ENCODE measurements at regions not wholly inside any gene's neighbourhood (a gene's known extent, or its start where the extent isn't known, plus 50 kb on each side); places are given as distances from the start of the nearest gene placed in this dataset.
"Not testable (repeated sequence)": the region's sequence is repeated elsewhere in the genome, so short reads cannot be mapped to it uniquely, and the experiment has no call there.

GRCh38 chr3:75248974-75249373, 415.2 kb upstream of the FRG2C start:
- TF ChIP-seq, protein P1, sequence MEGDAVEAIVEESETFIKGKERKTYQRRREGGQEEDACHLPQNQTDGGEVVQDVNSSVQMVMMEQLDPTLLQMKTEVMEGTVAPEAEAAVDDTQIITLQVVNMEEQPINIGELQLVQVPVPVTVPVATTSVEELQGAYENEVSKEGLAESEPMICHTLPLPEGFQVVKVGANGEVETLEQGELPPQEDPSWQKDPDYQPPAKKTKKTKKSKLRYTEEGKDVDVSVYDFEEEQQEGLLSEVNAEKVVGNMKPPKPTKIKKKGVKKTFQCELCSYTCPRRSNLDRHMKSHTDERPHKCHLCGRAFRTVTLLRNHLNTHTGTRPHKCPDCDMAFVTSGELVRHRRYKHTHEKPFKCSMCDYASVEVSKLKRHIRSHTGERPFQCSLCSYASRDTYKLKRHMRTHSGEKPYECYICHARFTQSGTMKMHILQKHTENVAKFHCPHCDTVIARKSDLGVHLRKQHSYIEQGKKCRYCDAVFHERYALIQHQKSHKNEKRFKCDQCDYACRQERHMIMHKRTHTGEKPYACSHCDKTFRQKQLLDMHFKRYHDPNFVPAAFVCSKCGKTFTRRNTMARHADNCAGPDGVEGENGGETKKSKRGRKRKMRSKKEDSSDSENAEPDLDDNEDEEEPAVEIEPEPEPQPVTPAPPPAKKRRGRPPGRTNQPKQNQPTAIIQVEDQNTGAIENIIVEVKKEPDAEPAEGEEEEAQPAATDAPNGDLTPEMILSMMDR (IDR thresholded peaks at IDR 0.05; ENCODE audit: borderline replicate concordance, control extremely low read depth, extremely low read depth, insufficient read depth, missing control alignments): no peak
- DNase-seq (ENCODE audit: low spot score): no peak

DNA sequence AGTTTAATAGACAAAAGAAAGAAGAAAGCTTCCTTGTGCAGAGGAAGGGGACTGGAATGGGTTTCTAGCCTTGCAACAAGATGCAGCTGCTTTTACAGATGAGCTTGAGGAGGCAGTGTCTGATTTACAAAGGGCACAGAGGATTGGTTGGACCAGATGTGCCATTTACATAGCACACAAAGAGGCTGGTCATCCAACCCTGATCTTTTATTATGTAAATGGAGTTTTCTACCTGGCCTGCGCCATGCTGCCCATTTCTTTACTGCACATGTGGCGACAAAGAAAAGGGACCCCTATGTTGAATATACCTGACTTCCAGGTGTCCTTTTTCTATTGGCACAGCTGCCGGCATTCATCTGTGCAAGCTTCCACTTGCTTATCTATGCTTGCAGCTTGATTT, 409.4 kb upstream of the FRG2C start:
- DNase-seq (ENCODE audit: low spot score): no peak
- in situ Hi-C loops (cut with MboI; ENCODE audit: low sequenced_read_pairs, unreplicated experiment): no loop called here
- TF ChIP-seq, protein P1 (IDR thresholded peaks at IDR 0.05; ENCODE audit: borderline replicate concordance, control extremely low read depth, extremely low read depth, insufficient read depth, missing control alignments): no peak

More at GRCh38 chr3:75248974-75249373, 415.2 kb upstream of the FRG2C start:
- in situ Hi-C loops (cut with MboI; ENCODE audit: low sequenced_read_pairs, unreplicated experiment): no loop called here

DNA sequence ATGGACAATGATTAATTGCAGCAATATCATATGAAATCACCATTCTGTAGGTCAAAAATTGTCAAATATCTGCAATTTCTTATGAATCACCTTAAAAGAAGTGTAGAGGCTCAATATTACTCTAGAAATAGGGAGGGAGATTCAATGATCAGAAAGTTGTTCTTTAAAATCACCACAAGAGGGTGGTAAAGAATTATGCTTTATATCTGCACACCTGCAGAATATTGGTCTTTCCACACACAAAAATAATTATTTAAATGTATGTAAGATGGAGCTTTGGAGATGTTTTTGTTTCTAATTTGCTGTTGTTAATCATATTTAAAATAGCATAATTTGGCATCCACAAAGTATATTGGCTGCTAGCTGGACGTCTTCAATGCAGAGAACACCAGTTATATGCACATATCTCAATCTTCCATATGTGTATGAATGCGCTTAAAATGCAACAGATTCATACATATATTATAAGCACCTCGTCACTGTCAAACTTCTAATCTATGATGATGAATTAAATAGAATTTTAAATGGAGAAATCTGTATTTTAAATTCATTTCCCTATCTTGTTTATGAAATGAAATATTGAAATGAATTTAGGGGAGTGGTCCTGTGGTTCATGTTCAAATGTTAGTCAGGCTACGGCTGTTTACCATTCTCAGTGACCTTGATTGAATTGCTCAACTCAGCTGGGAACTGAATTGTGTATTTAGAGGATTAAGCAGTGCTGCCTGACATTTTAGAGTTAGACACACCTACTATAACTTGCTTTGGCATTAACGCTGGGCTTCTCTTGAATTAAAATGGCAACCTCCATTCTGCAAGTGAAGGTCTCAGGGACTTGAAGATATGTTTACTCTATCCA, 405.1 kb upstream of the FRG2C start:
- DNase-seq (ENCODE audit: low spot score); in situ Hi-C loops (cut with MboI; ENCODE audit: low sequenced_read_pairs, unreplicated experiment): not testable (repeated sequence)

GRCh38 chr3:75260975-75261374, 403.2 kb upstream of the FRG2C start:
- in situ Hi-C loops (cut with MboI; ENCODE audit: low sequenced_read_pairs, unreplicated experiment); DNase-seq (ENCODE audit: low spot score): not testable (repeated sequence)

DNA sequence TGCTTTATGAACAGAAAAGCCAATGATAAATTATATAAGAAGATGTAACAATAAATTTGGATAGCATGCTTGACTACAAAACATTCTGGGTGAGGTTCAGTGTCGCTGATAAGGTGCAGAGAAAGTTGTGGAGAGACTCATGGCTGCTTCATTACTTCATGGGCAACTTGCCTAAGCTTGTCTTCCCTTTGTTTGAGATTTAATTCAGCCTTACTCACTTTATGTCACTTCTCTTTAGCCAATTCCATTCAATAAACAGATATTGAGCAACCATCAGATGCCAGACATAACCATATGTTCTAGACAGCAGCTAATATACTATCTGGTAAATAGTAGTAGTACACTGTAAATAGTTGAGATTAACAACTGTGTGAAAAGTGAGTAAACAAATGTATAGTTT, 401.5 kb upstream of the FRG2C start:
- TF ChIP-seq, protein P1 (IDR thresholded peaks at IDR 0.05; ENCODE audit: borderline replicate concordance, control extremely low read depth, extremely low read depth, insufficient read depth, missing control alignments): no peak
- in situ Hi-C loops (cut with MboI; ENCODE audit: low sequenced_read_pairs, unreplicated experiment): no loop called here
- no peak for DNase-seq (ENCODE audit: low spot score)

DNA sequence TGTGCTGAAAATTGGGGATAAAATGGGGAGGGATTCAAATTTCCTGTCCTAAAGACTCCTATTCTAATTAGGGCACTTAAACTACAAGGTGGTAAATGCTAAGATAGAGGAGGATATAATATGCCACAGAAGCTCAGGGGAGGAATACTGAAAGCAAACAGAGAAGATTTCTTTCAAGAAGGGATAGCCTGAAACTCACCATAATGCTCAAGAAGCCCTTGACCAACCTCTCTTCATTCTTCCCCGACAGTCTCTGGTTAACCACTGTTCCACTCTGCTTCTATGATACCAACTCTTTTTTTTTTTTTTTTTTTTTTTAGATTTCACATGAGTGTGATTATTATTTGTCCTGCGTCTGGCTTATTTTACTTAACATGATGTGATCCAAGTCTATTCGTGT, 398.2 kb upstream of the FRG2C start:
- TF ChIP-seq, protein P1 (IDR thresholded peaks at IDR 0.05; ENCODE audit: borderline replicate concordance, control extremely low read depth, extremely low read depth, insufficient read depth, missing control alignments): no peak
- DNase-seq (ENCODE audit: low spot score): no peak
- in situ Hi-C loops (cut with MboI; ENCODE audit: low sequenced_read_pairs, unreplicated experiment): no loop called here

GRCh38 chr3:75268576-75268975, 395.6 kb upstream of the FRG2C start:
- in situ Hi-C loops (cut with MboI; ENCODE audit: low sequenced_read_pairs, unreplicated experiment); DNase-seq (ENCODE audit: low spot score): not testable (repeated sequence)

DNA sequence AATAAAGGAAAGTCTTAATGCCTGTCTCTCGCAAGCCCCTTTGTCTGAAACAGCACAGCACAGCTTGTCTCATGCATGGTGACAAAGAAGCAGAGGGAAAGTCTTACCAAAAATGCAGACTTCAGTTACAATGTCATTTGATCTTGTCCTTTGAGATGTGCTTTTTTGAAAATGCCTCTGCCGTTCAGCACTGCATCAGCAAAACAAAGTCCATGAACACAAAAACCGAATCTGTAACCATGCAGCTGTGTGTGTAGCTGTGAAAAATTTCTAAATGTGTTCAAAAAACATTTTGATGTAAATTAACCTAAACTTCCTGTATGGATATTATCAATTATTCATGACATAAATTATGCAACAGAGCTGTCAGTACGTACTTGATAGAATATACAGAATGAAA, 391.9 kb upstream of the FRG2C start:
- DNase-seq (ENCODE audit: low spot score); in situ Hi-C loops (cut with MboI; ENCODE audit: low sequenced_read_pairs, unreplicated experiment): not testable (repeated sequence)

- in situ Hi-C loops (cut with MboI; ENCODE audit: low sequenced_read_pairs, unreplicated experiment): no loop called here
- TF ChIP-seq, protein P1 (IDR thresholded peaks at IDR 0.05; ENCODE audit: borderline replicate concordance, control extremely low read depth, extremely low read depth, insufficient read depth, missing control alignments): no peak
- DNase-seq (ENCODE audit: low spot score): no peak
Measured at GRCh38 chr3:75272691-75273090, 391.4 kb upstream of the FRG2C start.

DNA sequence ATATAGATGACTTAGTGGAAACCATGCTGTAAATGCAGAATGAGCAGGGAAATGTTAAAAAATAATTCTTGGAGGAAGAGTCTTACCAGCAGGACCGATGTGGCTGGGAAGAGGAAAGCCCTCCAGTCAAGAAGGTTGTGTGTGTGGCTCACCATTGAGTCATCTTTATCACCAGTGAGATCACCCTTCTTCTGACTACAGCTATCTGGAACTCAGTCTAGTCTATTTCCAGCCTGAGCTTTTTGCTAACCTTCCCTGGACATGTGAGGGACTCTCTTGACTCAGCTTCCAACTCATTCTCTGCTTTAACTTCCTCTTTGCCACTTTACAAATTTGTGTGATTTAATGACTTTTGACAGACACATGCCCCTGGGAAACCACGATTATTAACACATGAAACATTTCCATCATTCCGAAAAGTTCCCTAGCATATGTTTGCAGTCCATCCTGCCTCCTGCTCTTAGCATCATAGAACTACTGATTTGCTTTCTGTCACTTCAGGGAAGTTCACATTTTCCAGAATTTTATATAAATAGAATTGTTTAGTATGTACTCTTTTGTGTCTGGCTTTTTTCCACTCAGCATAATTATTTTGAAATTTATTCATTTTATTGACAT, 378.5 kb upstream of the FRG2C start:
- in situ Hi-C loops (cut with MboI; ENCODE audit: low sequenced_read_pairs, unreplicated experiment); DNase-seq (ENCODE audit: low spot score): not testable (repeated sequence)

- in situ Hi-C loops (cut with MboI; ENCODE audit: low sequenced_read_pairs, unreplicated experiment): not testable (repeated sequence)
Measured at GRCh38 chr3:75288972-75289574, 375.1 kb upstream of the FRG2C start.

More at GRCh38 chr3:75288972-75289574, 375.1 kb upstream of the FRG2C start:
- not testable (repeated sequence) for DNase-seq (ENCODE audit: low spot score)
